ENCODE measurements at regions not wholly inside any gene's neighbourhood (a gene's known extent, or its start where the extent isn't known, plus 50 kb on each side); places are given as distances from the start of the nearest gene placed in this dataset.
"Not testable (repeated sequence)": the region's sequence is repeated elsewhere in the genome, so short reads cannot be mapped to it uniquely, and the experiment has no call there.

GRCh38 chr2:95654897-95655296 lies 63.1 kb downstream of the TRIM43 start:
- TF ChIP-seq, protein P1, sequence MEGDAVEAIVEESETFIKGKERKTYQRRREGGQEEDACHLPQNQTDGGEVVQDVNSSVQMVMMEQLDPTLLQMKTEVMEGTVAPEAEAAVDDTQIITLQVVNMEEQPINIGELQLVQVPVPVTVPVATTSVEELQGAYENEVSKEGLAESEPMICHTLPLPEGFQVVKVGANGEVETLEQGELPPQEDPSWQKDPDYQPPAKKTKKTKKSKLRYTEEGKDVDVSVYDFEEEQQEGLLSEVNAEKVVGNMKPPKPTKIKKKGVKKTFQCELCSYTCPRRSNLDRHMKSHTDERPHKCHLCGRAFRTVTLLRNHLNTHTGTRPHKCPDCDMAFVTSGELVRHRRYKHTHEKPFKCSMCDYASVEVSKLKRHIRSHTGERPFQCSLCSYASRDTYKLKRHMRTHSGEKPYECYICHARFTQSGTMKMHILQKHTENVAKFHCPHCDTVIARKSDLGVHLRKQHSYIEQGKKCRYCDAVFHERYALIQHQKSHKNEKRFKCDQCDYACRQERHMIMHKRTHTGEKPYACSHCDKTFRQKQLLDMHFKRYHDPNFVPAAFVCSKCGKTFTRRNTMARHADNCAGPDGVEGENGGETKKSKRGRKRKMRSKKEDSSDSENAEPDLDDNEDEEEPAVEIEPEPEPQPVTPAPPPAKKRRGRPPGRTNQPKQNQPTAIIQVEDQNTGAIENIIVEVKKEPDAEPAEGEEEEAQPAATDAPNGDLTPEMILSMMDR (conservative IDR thresholded peaks at IDR 0.05): not testable (repeated sequence)
- not testable (repeated sequence) for TF ChIP-seq ZFX (IDR thresholded peaks at IDR 0.05)
